Omental fat pad (tissue), 3 donors: ENCODE measurements at regions not wholly inside any gene's neighbourhood (a gene's known extent, or its start where the extent isn't known, plus 50 kb on each side); places are given as distances from the start of the nearest gene placed in this dataset.

Experiments used
- ATAC-seq: fragments of 150-250 bp; one replicate; pipeline ENCODE4 v1.9.1; 2016; ENCODE audit warnings: mild to moderate bottlenecking, moderate library complexity; ENCODE audit not compliant: low FRiP score
- DNase-seq: peaks from one replicate; pipeline ENCODE4 v3.0.0-alpha.2; 2019; ENCODE audit warnings: low spot score
- TF ChIP-seq, protein P1 (sequence below), 3 donors: fragments of 450-650 bp; IDR thresholded peaks; one replicate each; pipeline ENCODE4 v1.5.1; 2016 to 2017; ENCODE audit warnings: antibody characterized with exemption in 3 of 3, mild to moderate bottlenecking in 3 of 3, moderate library complexity in 2 of 3

GRCh38 chr9:99626426-99626825, 195.3 kb upstream of the NR4A3 start:
- DNase-seq (no peak), ATAC-seq (no peak)
- TF ChIP-seq, protein P1, sequence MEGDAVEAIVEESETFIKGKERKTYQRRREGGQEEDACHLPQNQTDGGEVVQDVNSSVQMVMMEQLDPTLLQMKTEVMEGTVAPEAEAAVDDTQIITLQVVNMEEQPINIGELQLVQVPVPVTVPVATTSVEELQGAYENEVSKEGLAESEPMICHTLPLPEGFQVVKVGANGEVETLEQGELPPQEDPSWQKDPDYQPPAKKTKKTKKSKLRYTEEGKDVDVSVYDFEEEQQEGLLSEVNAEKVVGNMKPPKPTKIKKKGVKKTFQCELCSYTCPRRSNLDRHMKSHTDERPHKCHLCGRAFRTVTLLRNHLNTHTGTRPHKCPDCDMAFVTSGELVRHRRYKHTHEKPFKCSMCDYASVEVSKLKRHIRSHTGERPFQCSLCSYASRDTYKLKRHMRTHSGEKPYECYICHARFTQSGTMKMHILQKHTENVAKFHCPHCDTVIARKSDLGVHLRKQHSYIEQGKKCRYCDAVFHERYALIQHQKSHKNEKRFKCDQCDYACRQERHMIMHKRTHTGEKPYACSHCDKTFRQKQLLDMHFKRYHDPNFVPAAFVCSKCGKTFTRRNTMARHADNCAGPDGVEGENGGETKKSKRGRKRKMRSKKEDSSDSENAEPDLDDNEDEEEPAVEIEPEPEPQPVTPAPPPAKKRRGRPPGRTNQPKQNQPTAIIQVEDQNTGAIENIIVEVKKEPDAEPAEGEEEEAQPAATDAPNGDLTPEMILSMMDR (IDR thresholded peaks at IDR 0.05), result no peak

GRCh38 chr9:99628285-99628684, 193.4 kb upstream of the NR4A3 start:
- TF ChIP-seq, protein P1 (IDR thresholded peaks at IDR 0.05), result no peak
- no peak for ATAC-seq
- DNase-seq, result no peak

- DNase-seq (no peak), ATAC-seq (no peak)
- TF ChIP-seq, protein P1 (IDR thresholded peaks at IDR 0.05), result no peak
These were observed 192.7 kb upstream of the NR4A3 start for GRCh38 chr9:99628849-99629620.

- TF ChIP-seq, protein P1 (IDR thresholded peaks at IDR 0.05), result no peak
- DNase-seq (no peak), ATAC-seq (no peak)
These were observed 189.2 kb upstream of the NR4A3 start for GRCh38 chr9:99632349-99633038.

DNA sequence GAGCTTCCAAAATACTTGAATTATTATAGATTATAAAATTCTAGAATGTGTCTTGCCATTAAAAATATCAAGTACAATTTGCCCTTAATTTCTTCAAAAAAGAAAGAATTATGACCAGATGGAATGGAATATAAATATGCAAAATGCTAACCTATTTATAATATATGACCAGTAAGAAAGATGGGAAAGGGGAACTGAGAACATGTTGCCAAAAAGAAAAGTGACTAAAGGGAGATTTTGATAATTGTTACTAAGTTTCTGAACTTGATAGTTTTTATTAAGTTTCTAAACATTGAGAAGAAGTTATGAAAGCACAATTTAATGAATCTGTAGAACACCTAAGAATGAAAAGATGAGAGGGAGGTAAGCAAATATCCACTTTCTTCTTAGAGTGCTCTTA, 188.4 kb upstream of the NR4A3 start:
- no peak for ATAC-seq
- DNase-seq, result no peak
- TF ChIP-seq, protein P1 (IDR thresholded peaks at IDR 0.05), result no peak

- TF ChIP-seq, protein P1 (IDR thresholded peaks at IDR 0.05), result no peak
- ATAC-seq (no peak), DNase-seq (no peak)
These were observed 187.5 kb upstream of the NR4A3 start for GRCh38 chr9:99634186-99634585.

GRCh38 chr9:99635032-99635431, 186.7 kb upstream of the NR4A3 start:
- DNase-seq (no peak), ATAC-seq (no peak)
- TF ChIP-seq, protein P1 (IDR thresholded peaks at IDR 0.05), result no peak
